ENCODE measurements at regions not wholly inside any gene's neighbourhood (a gene's known extent, or its start where the extent isn't known, plus 50 kb on each side); places are given as distances from the start of the nearest gene placed in this dataset.

GRCh38 chr15:70314688-70315087, 217.0 kb upstream of the TLE3 start:
- TF ChIP-seq CTCF (IDR thresholded peaks at IDR 0.05) (no peak), POLR2A (IDR thresholded peaks at IDR 0.05) (no peak)
